ENCODE measurements at regions not wholly inside any gene's neighbourhood (a gene's known extent, or its start where the extent isn't known, plus 50 kb on each side); places are given as distances from the start of the nearest gene placed in this dataset.

GRCh38 chr22:49601614-49602321, 225.9 kb downstream of the BRD1 start:
- no peaks in the 10 kb centered on the region for H3K27me3 ChIP-seq (ENCODE audit: control insufficient read depth, insufficient read depth, low read length)
- no peaks in the 10 kb centered on the region for H3K36me3 ChIP-seq (ENCODE audit: control insufficient read depth, insufficient read depth, low read length)
- H3K4me3 ChIP-seq (ENCODE audit: low read depth, low read length), result no peak overlapping the region
- TF ChIP-seq CTCF (IDR thresholded peaks at IDR 0.05; ENCODE audit: insufficient read depth, low read length, severe bottlenecking), result no peak
- FAIRE-seq (no peak), DNase-seq (ENCODE audit: low read depth) (no peak)

GRCh38 chr22:49600891-49601431, 226.7 kb downstream of the BRD1 start:
- DNase-seq (ENCODE audit: low read depth) (no peak), FAIRE-seq (no peak)
- TF ChIP-seq CTCF (IDR thresholded peaks at IDR 0.05; ENCODE audit: insufficient read depth, low read length, severe bottlenecking), result no peak
- no peaks in the 10 kb centered on the region for H3K36me3 ChIP-seq (ENCODE audit: control insufficient read depth, insufficient read depth, low read length)
- H3K4me3 ChIP-seq (ENCODE audit: low read depth, low read length), result no peak overlapping the region
- H3K27me3 ChIP-seq (ENCODE audit: control insufficient read depth, insufficient read depth, low read length), result no peaks in the 10 kb centered on the region

GRCh38 chr22:49600468-49600867, 227.2 kb downstream of the BRD1 start:
- Histone ChIP-seq H3K4me3 (ENCODE audit: low read depth, low read length) (no peak overlapping the region), H3K36me3 (ENCODE audit: control insufficient read depth, insufficient read depth, low read length) (no peaks in the 10 kb centered on the region), H3K27me3 (ENCODE audit: control insufficient read depth, insufficient read depth, low read length) (no peaks in the 10 kb centered on the region)
- no peak for TF ChIP-seq CTCF (IDR thresholded peaks at IDR 0.05; ENCODE audit: insufficient read depth, low read length, severe bottlenecking)
- DNase-seq (ENCODE audit: low read depth), result no peak
- FAIRE-seq, result no peak

GRCh38 chr22:49599691-49600455, 227.8 kb downstream of the BRD1 start:
- no peaks in the 10 kb centered on the region for H3K36me3 ChIP-seq (ENCODE audit: control insufficient read depth, insufficient read depth, low read length)
- DNase-seq (ENCODE audit: low read depth), result no peak
- no peak overlapping the region for H3K4me3 ChIP-seq (ENCODE audit: low read depth, low read length)
- no peak for TF ChIP-seq CTCF (IDR thresholded peaks at IDR 0.05; ENCODE audit: insufficient read depth, low read length, severe bottlenecking)
- H3K27me3 ChIP-seq (ENCODE audit: control insufficient read depth, insufficient read depth, low read length), result no peaks in the 10 kb centered on the region
- FAIRE-seq, result no peak

GRCh38 chr22:49599039-49599438, 228.6 kb downstream of the BRD1 start:
- FAIRE-seq, result no peak

More at GRCh38 chr22:49599039-49599438, 228.6 kb downstream of the BRD1 start:
- no peak for TF ChIP-seq CTCF (IDR thresholded peaks at IDR 0.05; ENCODE audit: insufficient read depth, low read length, severe bottlenecking)
- no peaks in the 10 kb centered on the region for H3K27me3 ChIP-seq (ENCODE audit: control insufficient read depth, insufficient read depth, low read length)
- no peaks in the 10 kb centered on the region for H3K36me3 ChIP-seq (ENCODE audit: control insufficient read depth, insufficient read depth, low read length)
- H3K4me3 ChIP-seq (ENCODE audit: low read depth, low read length), result no peak overlapping the region
- no peak for DNase-seq (ENCODE audit: low read depth)

All from bronchial epithelial cell (primary cell).